Hematopoietic multipotent progenitor cell treated with erythropoietin and hydrocortisone succinate and interleukin-3 and kit ligand, for 4 days (in vitro differentiated cells): ENCODE measurements at regions not wholly inside any gene's neighbourhood (a gene's known extent, or its start where the extent isn't known, plus 50 kb on each side); places are given as distances from the start of the nearest gene placed in this dataset.

Experiments used
- DNase-seq: peaks from one replicate; pipeline ENCODE4 v3.0.0-alpha.2; 2015

DNA sequence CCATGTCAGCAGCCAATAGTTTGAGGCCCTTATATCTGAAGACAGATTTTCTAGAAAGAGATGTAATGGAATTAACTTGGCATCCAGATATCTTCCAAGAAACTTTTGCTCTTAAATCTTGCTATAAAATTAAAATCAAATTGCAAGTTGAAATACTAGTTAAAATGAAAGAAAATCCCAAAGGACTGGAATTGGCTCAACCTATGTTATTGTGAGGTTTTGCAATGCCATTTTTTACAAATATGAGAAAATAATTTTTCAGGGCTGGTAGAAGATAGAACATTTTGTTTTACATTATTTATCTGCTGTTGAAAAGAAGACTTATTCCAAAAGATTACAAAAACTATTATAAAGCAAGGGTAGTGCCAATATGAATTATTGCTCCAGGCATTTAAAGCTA lies 92.2 kb upstream of the AGTR1 start:
- no peak for DNase-seq

DNA sequence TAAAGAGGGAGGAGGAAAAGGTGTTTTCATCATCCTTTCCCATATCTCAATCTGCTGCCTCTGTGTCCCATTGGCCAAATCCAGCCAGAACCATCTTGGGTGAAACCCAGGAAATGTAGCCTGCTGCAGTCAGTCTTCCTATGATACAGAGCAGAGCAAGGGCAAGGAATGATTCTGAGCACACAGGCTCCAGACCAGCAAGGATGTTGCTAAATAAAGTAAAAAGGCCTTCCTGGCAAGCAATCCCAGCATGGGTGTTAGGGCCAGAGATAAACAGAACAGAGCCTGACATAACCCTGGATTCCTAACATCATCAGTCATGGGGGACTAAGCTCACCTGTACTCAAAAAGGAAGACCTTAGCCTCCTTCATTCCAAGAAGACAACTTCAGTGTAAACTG lies 90.7 kb upstream of the AGTR1 start:
- no peak for DNase-seq

DNA sequence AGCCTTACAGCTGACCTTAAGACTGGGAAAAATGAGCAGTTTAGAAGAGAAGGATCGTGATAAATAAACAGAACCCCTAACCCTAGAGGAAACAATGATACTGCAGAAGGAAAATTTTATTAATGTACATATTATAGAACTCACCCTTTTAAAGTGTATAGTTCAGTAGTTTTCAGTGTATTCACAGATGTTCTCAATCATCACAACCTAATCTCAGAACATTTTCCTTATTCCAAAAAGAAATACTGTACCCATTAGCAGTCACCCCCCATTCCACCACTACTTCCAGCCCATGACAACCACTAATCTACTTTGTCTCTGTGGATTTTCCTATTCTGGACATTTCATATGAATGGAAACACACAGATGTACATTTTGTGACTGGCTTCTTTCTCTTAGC lies 90.2 kb upstream of the AGTR1 start:
- DNase-seq: no peak

DNA sequence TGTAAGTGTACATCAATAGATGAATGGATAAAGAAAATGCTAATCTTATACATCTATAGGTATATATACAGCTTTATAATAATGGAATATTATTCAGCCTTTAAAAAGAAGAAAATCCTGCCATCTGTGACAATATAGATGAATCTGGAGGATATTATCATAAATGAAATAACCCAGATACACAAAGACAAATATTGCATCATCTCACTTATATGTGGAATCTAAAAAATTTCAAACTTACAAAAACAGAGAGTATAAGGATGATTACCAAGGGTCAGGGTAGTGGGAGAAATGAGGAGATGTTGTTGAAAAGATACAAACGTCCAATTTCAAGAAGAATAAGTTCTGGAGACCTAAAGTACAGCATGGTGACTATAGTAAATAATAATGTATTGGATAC lies 85.4 kb upstream of the AGTR1 start:
- no peak for DNase-seq

DNA sequence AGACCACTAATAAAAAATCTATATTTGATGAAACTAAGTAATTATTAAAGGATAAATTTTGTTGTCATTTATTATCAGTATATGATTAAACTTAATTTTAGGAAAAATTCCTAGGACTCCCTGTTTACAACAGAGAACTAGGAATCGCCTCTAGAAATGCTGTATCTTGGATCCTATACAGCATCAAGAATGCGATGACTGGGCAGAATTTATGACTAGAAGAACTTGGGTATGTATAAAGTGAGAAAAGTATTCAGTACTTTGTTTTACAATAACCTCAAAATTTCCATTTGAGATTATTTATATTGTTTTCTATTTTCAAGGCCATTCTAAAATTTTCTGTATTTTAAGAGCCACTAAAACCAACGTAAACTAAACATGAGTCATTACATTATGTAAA lies 82.3 kb upstream of the AGTR1 start:
- no peak for DNase-seq

DNA sequence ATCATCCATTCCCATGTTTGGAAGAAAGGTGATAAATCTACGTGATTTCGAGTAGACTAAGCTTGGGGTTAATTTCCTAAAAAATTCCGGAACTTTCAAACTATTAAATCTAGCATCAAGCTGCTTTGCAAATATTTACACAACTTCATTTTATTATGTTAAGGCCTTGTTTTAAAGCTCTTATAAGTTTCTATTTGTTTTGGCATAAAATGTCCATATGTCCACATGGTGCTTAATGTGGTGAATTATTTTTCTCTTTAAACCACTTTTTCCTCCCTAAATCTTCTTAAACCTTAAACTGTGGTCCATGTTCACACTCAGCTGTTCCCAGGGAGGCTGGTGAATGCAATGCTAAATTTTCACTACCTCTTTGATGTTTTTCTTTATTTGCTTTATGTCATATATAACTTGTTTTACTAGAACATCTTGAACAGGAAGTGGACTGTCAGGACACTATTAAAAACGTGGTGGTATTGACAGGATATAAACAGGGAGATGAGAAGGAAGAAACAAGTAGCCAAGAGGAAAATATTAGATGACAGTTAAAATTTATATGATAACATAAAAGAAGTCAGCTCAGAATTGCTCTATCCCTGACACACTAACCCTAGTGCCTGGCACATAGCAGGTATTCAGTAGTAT lies 72.5 kb upstream of the AGTR1 start:
- DNase-seq: no peak

DNA sequence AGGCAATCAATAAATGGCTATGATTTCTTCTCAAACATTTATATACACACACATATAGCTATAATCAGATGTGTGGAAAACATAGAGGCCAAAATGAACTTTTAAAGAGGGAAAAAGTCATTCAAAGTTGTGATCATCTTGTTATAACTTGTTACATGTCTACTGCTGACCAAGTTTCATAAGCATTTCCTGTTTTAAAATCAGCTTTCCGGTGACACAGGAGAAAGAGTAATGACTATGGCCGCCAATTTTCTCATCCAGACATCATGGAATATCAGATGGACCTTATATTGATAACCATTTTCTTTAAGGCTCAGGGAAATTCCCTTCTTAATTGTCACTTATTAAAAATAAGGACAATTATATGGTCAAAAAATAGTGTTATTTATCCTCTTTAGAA lies 71.7 kb upstream of the AGTR1 start:
- DNase-seq: no peak

DNA sequence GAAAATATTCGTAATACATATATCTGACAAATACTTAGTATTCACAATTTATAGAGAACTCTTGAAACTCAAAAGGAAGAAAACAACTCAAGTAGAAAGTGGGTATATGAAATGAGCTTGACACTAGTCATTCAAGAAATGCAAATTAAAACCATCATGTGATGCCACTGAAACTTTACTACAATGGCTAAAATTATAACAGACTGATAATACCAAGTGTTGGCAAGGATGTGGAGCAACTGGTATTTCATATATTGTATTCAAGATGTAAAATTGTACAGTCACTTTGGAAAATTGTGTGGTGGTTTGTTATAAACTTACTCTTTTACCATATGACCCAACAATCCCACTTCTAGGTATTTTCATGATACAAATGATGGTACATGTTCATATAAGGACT lies 68.7 kb upstream of the AGTR1 start:
- DNase-seq: no peak

DNA sequence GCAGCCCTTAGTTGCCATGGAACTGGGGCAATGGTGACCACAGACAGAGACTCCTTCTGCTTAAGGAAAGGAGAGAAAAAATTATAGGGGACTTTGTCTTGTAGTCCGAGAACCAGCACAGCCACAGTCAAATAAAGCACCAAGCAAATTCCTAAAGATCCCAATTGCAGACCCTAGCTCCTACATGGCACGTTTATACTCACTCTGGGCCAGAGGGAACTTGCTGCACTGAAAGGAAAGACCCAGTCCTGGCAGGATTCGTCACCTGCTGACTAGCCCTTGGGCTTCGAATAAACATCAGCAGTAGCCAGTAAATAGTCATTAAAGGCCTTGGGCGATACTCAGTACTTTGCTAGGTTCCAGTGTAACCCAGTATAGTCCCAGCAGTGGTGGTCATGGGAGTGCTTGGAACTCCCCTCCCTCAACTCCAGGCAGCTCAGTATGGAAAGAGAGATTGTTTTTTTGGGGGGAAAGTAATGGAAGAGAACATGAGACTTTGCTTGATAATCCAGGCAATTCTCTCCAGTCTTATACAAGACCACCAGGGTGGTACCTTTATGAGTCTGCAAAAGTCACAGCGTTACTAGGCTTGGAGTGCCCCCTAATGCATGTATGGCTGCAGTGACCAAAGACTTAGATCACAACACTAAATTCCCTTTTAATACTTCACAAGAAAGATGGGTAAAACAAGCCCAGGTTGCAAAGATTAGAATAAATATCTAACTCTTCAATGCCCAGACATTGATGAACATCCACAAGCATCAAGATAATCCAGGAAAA lies 66.4 kb upstream of the AGTR1 start:
- peak; percentile 8 for DNase-seq

DNA sequence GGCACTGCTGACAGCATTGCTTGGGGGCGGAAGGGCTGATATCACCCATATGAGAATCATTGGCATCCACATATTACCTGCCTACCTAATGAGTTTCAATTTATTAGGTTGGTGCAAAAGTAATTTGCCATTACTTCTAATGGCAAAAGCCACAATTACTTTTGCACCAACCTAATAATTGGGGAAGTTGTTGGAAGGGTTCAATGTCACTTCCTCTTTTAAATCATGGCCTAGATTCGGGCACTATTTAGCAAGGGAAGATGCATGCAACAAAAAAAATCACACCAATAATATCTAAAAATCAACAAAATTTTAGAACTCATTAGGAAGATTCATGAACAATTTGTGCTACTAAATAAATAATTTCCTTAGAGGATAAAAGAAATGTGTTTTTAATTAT lies 56.0 kb upstream of the AGTR1 start:
- peak; percentile 46 for DNase-seq

DNA sequence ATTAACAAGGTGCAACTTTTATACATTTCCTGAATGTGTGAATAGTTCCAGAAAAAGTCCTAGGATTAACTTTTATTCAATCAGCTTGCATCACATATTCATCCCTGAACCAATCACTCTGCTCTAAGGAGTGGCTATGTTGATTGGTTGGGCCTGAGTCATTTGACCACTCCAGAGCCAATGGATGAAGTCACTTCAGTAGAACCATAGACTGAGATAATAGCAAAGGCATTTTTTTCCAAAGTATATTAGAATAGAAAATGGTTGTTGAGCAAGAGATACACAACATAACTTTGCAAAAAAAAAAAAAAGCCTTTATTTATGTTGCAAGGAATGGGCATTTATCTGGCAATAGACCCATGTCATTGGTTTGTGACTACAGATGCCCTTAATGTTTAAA lies 55.5 kb upstream of the AGTR1 start:
- DNase-seq: no peak

DNA sequence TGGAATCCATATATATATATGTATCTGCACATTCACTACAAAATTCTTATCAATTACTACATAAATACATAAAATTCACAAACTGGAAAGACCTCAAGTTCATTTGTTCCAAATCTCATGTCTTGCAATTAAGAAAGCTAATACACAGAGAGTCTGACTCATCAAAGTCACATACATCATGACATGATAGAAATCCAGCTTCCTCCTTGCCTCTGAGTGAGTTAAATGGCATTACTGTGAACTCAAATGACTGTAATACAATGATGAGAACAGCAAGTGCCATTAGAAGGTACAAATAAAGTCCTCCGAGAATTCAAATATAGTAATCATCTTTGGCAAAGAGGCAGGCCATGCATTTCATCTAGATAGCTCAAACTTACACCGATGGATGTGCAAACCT lies 55.1 kb upstream of the AGTR1 start:
- DNase-seq: peak; percentile 48

DNA sequence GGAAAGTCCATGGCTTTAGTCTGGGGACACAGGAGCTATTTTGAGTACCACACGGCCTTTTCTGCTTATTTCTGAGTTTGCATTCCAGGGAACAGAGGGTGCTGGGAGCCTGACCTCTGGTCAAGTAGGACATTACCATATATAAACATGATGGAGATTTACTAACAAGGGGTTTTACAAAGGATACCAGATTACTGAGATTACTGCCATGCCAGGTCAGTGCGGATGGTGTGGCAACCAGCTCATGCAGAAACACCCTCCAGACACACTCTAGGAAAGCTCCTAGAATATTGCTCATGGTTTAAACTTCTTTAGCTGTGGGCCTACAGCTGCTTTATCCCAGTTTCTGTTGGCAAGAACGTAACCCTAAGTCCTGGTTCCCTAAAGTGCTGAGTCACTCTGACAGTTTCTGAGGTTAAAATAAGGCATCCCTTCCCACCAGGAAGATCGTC lies 54.3 kb upstream of the AGTR1 start:
- DNase-seq: peak; percentile 4

DNA sequence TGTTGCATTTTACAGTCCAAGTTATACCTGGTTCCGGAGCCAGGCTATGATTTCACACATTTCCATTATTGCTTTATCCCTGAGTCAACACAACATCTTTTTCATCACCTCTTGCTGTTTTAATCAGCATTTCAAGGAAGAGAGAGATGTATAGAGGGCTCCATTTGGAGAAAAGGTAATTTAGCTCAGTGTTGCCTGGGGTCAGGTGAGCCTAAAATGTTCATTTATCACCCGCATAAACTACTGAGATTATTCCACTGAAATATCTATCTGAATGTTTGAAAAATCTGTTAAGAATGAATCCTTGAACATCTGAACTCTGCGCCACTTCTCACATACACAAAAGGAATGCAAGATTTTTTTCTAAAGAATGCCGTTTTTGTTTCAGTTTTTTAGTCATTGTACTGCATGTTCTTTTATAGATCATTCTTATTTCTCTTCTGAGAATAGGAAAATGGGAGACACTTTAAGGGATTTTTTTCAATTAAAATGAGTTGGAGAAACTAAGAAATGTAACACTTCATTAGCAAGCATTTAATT lies 51.5 kb upstream of the AGTR1 start:
- DNase-seq: no peak
